ENCODE measurements at regions not wholly inside any gene's neighbourhood (a gene's known extent, or its start where the extent isn't known, plus 50 kb on each side); places are given as distances from the start of the nearest gene placed in this dataset.

DNA sequence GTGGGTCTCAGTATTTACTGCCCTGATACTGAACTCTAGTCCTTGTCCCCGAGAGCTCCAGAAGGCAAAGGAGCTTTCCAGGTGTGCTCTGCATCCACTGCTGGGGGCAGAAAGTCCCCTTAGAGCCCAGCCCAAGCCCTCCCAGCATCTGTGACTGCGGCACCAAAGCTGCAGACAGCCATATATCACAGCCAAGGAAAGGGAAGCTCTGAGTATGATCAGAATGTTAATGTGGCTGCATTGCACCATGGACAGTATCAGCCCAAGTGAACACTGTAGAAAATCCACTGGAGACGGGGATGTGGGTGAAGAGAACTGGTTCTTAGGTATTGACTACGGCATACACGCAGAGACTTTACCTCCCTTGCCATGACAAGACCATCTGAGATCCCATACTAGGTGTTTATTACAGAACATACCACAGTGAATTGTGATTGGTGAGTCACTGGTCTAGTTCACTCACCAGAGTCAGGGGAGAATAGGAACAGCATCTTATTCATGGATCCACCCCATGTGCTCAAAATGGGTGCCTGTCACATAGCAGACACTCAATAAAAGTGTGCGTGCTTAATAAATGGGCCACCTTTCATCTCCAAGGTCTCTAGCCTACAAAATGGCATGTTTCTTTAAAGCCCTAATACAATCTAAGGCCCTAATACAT, 170.3 kb downstream of the HHIPL2 start (continued):
- TF ChIP-seq, protein P1, sequence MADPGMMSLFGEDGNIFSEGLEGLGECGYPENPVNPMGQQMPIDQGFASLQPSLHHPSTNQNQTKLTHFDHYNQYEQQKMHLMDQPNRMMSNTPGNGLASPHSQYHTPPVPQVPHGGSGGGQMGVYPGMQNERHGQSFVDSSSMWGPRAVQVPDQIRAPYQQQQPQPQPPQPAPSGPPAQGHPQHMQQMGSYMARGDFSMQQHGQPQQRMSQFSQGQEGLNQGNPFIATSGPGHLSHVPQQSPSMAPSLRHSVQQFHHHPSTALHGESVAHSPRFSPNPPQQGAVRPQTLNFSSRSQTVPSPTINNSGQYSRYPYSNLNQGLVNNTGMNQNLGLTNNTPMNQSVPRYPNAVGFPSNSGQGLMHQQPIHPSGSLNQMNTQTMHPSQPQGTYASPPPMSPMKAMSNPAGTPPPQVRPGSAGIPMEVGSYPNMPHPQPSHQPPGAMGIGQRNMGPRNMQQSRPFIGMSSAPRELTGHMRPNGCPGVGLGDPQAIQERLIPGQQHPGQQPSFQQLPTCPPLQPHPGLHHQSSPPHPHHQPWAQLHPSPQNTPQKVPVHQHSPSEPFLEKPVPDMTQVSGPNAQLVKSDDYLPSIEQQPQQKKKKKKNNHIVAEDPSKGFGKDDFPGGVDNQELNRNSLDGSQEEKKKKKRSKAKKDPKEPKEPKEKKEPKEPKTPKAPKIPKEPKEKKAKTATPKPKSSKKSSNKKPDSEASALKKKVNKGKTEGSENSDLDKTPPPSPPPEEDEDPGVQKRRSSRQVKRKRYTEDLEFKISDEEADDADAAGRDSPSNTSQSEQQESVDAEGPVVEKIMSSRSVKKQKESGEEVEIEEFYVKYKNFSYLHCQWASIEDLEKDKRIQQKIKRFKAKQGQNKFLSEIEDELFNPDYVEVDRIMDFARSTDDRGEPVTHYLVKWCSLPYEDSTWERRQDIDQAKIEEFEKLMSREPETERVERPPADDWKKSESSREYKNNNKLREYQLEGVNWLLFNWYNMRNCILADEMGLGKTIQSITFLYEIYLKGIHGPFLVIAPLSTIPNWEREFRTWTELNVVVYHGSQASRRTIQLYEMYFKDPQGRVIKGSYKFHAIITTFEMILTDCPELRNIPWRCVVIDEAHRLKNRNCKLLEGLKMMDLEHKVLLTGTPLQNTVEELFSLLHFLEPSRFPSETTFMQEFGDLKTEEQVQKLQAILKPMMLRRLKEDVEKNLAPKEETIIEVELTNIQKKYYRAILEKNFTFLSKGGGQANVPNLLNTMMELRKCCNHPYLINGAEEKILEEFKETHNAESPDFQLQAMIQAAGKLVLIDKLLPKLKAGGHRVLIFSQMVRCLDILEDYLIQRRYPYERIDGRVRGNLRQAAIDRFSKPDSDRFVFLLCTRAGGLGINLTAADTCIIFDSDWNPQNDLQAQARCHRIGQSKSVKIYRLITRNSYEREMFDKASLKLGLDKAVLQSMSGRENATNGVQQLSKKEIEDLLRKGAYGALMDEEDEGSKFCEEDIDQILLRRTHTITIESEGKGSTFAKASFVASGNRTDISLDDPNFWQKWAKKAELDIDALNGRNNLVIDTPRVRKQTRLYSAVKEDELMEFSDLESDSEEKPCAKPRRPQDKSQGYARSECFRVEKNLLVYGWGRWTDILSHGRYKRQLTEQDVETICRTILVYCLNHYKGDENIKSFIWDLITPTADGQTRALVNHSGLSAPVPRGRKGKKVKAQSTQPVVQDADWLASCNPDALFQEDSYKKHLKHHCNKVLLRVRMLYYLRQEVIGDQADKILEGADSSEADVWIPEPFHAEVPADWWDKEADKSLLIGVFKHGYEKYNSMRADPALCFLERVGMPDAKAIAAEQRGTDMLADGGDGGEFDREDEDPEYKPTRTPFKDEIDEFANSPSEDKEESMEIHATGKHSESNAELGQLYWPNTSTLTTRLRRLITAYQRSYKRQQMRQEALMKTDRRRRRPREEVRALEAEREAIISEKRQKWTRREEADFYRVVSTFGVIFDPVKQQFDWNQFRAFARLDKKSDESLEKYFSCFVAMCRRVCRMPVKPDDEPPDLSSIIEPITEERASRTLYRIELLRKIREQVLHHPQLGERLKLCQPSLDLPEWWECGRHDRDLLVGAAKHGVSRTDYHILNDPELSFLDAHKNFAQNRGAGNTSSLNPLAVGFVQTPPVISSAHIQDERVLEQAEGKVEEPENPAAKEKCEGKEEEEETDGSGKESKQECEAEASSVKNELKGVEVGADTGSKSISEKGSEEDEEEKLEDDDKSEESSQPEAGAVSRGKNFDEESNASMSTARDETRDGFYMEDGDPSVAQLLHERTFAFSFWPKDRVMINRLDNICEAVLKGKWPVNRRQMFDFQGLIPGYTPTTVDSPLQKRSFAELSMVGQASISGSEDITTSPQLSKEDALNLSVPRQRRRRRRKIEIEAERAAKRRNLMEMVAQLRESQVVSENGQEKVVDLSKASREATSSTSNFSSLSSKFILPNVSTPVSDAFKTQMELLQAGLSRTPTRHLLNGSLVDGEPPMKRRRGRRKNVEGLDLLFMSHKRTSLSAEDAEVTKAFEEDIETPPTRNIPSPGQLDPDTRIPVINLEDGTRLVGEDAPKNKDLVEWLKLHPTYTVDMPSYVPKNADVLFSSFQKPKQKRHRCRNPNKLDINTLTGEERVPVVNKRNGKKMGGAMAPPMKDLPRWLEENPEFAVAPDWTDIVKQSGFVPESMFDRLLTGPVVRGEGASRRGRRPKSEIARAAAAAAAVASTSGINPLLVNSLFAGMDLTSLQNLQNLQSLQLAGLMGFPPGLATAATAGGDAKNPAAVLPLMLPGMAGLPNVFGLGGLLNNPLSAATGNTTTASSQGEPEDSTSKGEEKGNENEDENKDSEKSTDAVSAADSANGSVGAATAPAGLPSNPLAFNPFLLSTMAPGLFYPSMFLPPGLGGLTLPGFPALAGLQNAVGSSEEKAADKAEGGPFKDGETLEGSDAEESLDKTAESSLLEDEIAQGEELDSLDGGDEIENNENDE (IDR thresholded peaks at IDR 0.05; ENCODE audit: insufficient replicate concordance, low read length), result no peak
- TF ChIP-seq RNF2 (IDR thresholded peaks at IDR 0.05; ENCODE audit: borderline replicate concordance, low read depth, low read length, missing control alignments, poor library complexity, severe bottlenecking), result no peak

Measured in H1 (cell line).